DND-41 (cell line): ENCODE measurements at regions not wholly inside any gene's neighbourhood (a gene's known extent, or its start where the extent isn't known, plus 50 kb on each side); places are given as distances from the start of the nearest gene placed in this dataset.

ENCODE experiments used
- ATAC-seq: fragments of 200-7000 bp; cut with Tn5 transposase; 3 replicates; pipeline ENCODE4 v1.9.1; 2021; ENCODE audit warnings: low read depth; ENCODE audit not compliant: insufficient read depth
- DNase-seq: peaks from one replicate; pipeline ENCODE4 v3.0.0-alpha.2; 2020
- H2AFZ ChIP-seq: 2 replicates; pipeline ENCODE4 v1.6.0; 2012; ENCODE audit warnings: low read depth, low read length
- H3K27ac ChIP-seq: 2 replicates; pipeline ENCODE4 v1.5.1; 2012; ENCODE audit warnings: low read length, inconsistent platforms
- H3K27me3 ChIP-seq: fragments of 200-600 bp; sonication (generic); 2 replicates; pipeline ENCODE4 v1.6.0; 2012; ENCODE audit warnings: low read length, mild to moderate bottlenecking, inconsistent platforms; ENCODE audit not compliant: insufficient read depth, poor library complexity
- H3K36me3 ChIP-seq: 2 replicates; pipeline ENCODE4 v1.5.1; 2012; ENCODE audit warnings: low read length, inconsistent platforms; ENCODE audit not compliant: insufficient read depth
- H3K4me1 ChIP-seq: 2 replicates; pipeline ENCODE4 v1.5.1; 2012; ENCODE audit warnings: mild to moderate bottlenecking, low read length; ENCODE audit not compliant: insufficient read depth
- H3K4me2 ChIP-seq: 2 replicates; pipeline ENCODE4 v1.6.0; 2012; ENCODE audit warnings: mild to moderate bottlenecking, moderate library complexity, low read length, inconsistent platforms; ENCODE audit not compliant: insufficient read depth
- H3K4me3 ChIP-seq, 2 experiments: fragments of 200-600 bp in 1 of 2; shearing (Covaris generic) in 1 of 2; 2 replicates each; pipeline ENCODE4 v1.5.1; 2012 to 2016; ENCODE audit warnings: inconsistent platforms in 2 of 2, low read length in 2 of 2, mild to moderate bottlenecking in 2 of 2, low read depth in 1 of 2, moderate library complexity in 1 of 2
- H3K79me2 ChIP-seq: 2 replicates; pipeline ENCODE4 v1.6.0; 2012; ENCODE audit warnings: low read length, inconsistent platforms; ENCODE audit not compliant: insufficient read depth
- H3K9ac ChIP-seq: 2 replicates; pipeline ENCODE4 v1.6.0; 2012; ENCODE audit warnings: low read depth, mild to moderate bottlenecking, inconsistent platforms, low read length, moderate library complexity
- H3K9me3 ChIP-seq: 2 replicates; pipeline ENCODE4 v1.5.1; 2012; ENCODE audit warnings: low read length, moderate library complexity, mild to moderate bottlenecking, inconsistent platforms; ENCODE audit not compliant: insufficient read depth, severe bottlenecking
- H4K20me1 ChIP-seq: 2 replicates; pipeline ENCODE4 v1.6.0; 2012; ENCODE audit warnings: low read length; ENCODE audit not compliant: insufficient read depth
- EZH2 ChIP-seq: IDR thresholded peaks from 3 replicates; pipeline ENCODE4 v1.6.1; 2012; ENCODE audit warnings: borderline replicate concordance, low read depth, mild to moderate bottlenecking, moderate library complexity, low read length, inconsistent platforms; ENCODE audit not compliant: severe bottlenecking
- TF ChIP-seq, protein P1 (sequence below): IDR thresholded peaks from 2 replicates; pipeline ENCODE4 v1.5.1; 2012; ENCODE audit warnings: borderline replicate concordance, low read length, moderate library complexity, mild to moderate bottlenecking; ENCODE audit not compliant: poor library complexity, severe bottlenecking; ENCODE audit errors: extremely low read depth

DNA sequence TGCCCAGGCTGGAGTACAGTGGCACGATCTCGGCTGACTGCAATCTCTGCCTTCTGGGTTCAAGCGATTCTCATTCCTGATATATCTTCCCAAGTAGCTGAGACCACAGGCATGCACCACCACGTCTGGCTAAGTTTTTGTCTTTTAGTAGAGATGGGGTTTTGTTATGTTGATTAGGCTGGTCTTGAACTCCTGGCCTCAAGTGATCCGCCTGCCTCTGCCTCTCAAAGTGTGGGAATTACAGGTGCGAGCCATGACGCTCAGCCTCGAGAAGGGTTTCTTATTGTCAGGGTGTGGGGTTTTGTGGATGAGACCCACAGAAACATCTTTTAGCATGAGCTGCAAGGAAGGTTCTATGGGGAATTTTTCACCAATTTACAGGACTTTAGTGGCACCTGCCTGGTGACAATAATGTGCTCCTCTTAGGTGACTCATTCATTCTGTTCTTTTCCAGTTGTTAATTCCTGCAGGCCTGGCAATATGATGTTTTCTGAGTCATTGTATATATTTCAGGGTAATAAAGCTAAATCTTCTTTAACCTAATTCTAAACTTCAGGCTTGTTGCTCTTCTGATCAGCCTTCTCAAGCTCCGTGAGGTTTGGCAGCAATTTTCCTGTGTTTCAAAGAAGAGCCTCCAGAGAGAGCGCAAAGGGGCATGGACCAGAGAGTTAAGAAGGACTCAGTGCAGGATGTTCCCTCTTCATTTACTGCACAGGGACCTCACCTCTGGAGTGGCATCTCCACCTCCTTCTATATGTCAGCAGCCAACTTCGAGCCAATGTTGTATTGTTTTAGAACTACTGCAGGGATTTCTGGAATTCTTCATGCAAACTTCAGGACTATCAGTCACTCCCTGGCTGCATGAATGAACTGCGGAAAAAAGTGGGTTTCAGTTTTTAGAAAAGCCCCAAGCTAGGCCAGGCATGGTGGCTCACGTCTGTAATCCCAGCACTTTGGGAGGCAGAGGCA lies 77.8 kb upstream of the ZNF618 start:
- no peak for TF ChIP-seq EZH2
- TF ChIP-seq, protein P1, sequence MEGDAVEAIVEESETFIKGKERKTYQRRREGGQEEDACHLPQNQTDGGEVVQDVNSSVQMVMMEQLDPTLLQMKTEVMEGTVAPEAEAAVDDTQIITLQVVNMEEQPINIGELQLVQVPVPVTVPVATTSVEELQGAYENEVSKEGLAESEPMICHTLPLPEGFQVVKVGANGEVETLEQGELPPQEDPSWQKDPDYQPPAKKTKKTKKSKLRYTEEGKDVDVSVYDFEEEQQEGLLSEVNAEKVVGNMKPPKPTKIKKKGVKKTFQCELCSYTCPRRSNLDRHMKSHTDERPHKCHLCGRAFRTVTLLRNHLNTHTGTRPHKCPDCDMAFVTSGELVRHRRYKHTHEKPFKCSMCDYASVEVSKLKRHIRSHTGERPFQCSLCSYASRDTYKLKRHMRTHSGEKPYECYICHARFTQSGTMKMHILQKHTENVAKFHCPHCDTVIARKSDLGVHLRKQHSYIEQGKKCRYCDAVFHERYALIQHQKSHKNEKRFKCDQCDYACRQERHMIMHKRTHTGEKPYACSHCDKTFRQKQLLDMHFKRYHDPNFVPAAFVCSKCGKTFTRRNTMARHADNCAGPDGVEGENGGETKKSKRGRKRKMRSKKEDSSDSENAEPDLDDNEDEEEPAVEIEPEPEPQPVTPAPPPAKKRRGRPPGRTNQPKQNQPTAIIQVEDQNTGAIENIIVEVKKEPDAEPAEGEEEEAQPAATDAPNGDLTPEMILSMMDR, result no peak
- H3K27ac ChIP-seq, result no peak overlapping the region
- H3K9me3 ChIP-seq, result no peaks in the 10 kb centered on the region
- no peak overlapping the region for H3K4me2 ChIP-seq
- no peaks in the 10 kb centered on the region for H4K20me1 ChIP-seq
- H3K4me3 ChIP-seq, result no peak overlapping the region
- no peak overlapping the region for H2AFZ ChIP-seq
- H3K9ac ChIP-seq, result no peak overlapping the region
- no peaks in the 10 kb centered on the region for H3K36me3 ChIP-seq
- H3K79me2 ChIP-seq, result no peaks in the 10 kb centered on the region
- no peak for DNase-seq
- no peaks in the 10 kb centered on the region for H3K4me1 ChIP-seq
- H3K27me3 ChIP-seq, result no peaks in the 10 kb centered on the region
- no peak for ATAC-seq

DNA sequence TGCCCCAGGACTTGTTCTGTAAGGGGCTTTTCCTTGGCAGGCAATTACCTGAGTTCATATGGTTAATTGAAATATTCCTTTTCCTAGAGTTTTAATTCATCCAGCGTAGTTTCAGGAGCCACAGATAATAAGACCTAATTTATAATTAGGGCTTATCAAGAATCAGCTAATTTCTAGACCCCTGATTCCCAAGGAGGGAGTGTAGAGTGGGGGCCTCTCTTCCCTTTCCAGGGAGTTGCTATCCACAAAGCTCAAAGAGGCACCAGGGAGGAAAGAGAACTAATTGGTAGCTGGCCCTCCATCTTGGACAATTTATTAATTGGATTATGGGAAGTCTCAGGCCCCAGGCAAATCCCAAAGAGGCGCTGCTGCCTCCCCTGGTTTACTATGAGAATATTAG lies 75.8 kb upstream of the ZNF618 start:
- H3K79me2 ChIP-seq, result no peaks in the 10 kb centered on the region
- no peaks in the 10 kb centered on the region for H4K20me1 ChIP-seq
- no peak overlapping the region for H3K9ac ChIP-seq
- no peak overlapping the region for H3K27ac ChIP-seq
- ATAC-seq (no peak), DNase-seq (no peak)
- no peak overlapping the region for H2AFZ ChIP-seq
- no peaks in the 10 kb centered on the region for H3K27me3 ChIP-seq
- TF ChIP-seq EZH2, result no peak
- TF ChIP-seq, protein P1, result no peak
- H3K4me3 ChIP-seq, result no peak overlapping the region
- no peaks in the 10 kb centered on the region for H3K36me3 ChIP-seq
- H3K9me3 ChIP-seq, result no peaks in the 10 kb centered on the region
- no peak overlapping the region for H3K4me2 ChIP-seq
- no peaks in the 10 kb centered on the region for H3K4me1 ChIP-seq

DNA sequence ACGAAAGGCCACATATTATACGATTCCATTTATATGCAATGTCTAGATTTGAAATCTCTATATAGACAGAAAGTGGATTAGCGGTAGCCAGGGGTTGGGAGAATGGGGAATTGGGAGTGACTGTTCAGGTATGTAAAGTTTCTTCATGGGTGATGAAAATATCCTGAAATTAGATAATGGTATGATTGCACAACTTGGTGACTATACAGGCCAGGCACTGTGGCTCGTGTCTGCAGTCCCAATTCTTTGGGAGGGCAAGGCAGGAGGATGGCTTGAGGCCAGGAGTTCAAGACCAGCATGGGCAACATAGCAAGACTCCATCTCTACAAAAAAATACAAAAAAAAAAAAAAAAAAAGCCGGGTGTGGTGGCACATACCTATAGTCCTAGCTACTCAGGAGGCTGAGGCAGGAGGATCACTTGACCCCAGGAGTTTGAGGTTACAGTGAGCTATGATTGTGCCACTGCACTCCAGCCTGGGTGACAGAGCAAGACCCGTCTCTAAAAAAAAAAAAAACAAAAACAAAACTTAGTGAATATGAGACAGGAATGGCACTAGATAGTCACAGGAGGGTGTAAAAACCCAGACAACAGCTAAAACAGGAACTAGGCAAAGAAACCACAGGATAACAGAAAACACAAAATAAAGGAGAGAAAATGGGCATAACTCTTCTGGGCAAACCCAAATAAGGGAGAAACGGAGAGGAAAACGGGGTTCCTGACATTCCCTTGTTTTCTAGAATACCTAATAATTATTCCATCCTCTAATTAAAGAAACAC lies 72.1 kb upstream of the ZNF618 start:
- H3K27ac ChIP-seq, result no peak overlapping the region
- no peak for DNase-seq
- no peaks in the 10 kb centered on the region for H4K20me1 ChIP-seq
- H3K27me3 ChIP-seq, result no peaks in the 10 kb centered on the region
- H3K4me1 ChIP-seq, result no peaks in the 10 kb centered on the region
- H3K9me3 ChIP-seq, result no peaks in the 10 kb centered on the region
- no peak overlapping the region for H2AFZ ChIP-seq
- H3K9ac ChIP-seq, result no peak overlapping the region
- ATAC-seq, result no peak
- TF ChIP-seq, protein P1, result no peak
- TF ChIP-seq EZH2, result no peak
- no peak overlapping the region for H3K4me2 ChIP-seq
- no peaks in the 10 kb centered on the region for H3K36me3 ChIP-seq
- no peak overlapping the region for H3K4me3 ChIP-seq
- no peaks in the 10 kb centered on the region for H3K79me2 ChIP-seq
